GM10266 (cell line): ENCODE measurements at regions not wholly inside any gene's neighbourhood (a gene's known extent, or its start where the extent isn't known, plus 50 kb on each side); places are given as distances from the start of the nearest gene placed in this dataset.

Experiments
- DNase-seq: peaks from one replicate; pipeline ENCODE4 v3.0.0; 2012; ENCODE audit errors: extremely low spot score
- CTCF ChIP-seq: IDR thresholded peaks from 2 replicates; pipeline ENCODE4 v1.5.1; 2012; ENCODE audit warnings: mild to moderate bottlenecking, low read depth; ENCODE audit not compliant: control insufficient read depth, insufficient read depth; ENCODE audit errors: missing control alignments

- TF ChIP-seq CTCF = no peak
- no peak for DNase-seq
Observed at GRCh38 chr10:88088441-88089340, 225.3 kb downstream of the PTEN start.

- no peak for DNase-seq
- TF ChIP-seq CTCF = no peak
Observed at GRCh38 chr10:88089498-88089897, 226.1 kb downstream of the PTEN start.

- TF ChIP-seq CTCF = no peak
- DNase-seq = peak; percentile 37
Observed at GRCh38 chr10:88090568-88091214, 227.3 kb downstream of the PTEN start.

GRCh38 chr10:88091490-88092061 lies 228.2 kb downstream of the PTEN start:
- DNase-seq = peak; percentile 68
- TF ChIP-seq CTCF = peak; percentile 23

- TF ChIP-seq CTCF = no peak
- DNase-seq = no peak
Observed at GRCh38 chr10:88092265-88092664, 228.8 kb downstream of the PTEN start.

GRCh38 chr10:88092973-88093372 lies 229.5 kb downstream of the PTEN start:
- no peak for TF ChIP-seq CTCF
- no peak for DNase-seq

- TF ChIP-seq CTCF = no peak
- no peak for DNase-seq
Observed at GRCh38 chr10:88094795-88095194, 231.4 kb downstream of the PTEN start.
